EH (cell line): ENCODE measurements at regions not wholly inside any gene's neighbourhood (a gene's known extent, or its start where the extent isn't known, plus 50 kb on each side); places are given as distances from the start of the nearest gene placed in this dataset.
"Not testable (repeated sequence)": the region's sequence is repeated elsewhere in the genome, so short reads cannot be mapped to it uniquely, and the experiment has no call there.

ENCODE experiments used
- DNase-seq: peaks from one replicate; pipeline ENCODE4 v3.0.0-alpha.2; 2015; ENCODE audit warnings: low read depth

DNA sequence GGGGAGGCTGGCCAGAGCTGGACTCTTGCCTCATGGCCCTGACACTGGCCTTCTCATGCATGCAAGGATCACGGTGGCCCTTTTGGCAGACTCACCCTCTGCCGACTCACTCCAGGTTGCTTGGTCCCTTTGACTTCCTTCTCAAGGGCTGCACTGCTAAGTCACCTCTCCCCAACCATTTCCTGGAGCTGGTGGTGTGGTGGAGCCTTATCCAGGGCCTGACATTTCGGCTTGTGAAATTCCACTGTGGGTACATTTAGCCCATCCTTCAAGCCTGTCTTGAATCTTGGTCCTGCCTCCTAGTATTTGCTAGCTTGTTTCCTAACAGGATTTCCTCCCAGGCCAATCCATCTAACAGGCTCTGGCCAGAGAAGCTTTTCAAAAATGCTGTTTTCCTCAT lies 52.6 kb upstream of the JUN start:
- no peak for DNase-seq

DNA sequence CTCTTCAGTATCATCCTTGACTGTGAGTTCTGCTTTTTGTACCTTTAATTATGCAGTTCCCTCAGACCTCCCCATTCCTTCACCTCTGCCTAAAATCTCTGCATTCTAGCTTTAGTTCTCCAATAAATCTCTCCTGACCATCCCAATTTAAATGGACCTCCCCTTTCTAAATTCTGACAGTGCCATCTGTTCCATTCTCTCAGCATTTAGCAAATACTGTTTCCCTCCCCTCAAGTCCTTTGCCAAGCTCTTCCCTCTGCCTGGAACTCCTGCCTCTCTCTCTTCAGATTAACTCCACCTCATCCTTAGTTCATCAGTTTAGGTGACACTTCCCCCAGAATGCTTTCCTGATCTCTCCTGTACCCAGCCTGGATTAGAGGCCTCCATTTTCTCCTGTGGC lies 54.0 kb upstream of the JUN start:
- no peak for DNase-seq

- no peak for DNase-seq
These were observed 55.4 kb upstream of the JUN start for GRCh38 chr1:58839147-58839795.

DNA sequence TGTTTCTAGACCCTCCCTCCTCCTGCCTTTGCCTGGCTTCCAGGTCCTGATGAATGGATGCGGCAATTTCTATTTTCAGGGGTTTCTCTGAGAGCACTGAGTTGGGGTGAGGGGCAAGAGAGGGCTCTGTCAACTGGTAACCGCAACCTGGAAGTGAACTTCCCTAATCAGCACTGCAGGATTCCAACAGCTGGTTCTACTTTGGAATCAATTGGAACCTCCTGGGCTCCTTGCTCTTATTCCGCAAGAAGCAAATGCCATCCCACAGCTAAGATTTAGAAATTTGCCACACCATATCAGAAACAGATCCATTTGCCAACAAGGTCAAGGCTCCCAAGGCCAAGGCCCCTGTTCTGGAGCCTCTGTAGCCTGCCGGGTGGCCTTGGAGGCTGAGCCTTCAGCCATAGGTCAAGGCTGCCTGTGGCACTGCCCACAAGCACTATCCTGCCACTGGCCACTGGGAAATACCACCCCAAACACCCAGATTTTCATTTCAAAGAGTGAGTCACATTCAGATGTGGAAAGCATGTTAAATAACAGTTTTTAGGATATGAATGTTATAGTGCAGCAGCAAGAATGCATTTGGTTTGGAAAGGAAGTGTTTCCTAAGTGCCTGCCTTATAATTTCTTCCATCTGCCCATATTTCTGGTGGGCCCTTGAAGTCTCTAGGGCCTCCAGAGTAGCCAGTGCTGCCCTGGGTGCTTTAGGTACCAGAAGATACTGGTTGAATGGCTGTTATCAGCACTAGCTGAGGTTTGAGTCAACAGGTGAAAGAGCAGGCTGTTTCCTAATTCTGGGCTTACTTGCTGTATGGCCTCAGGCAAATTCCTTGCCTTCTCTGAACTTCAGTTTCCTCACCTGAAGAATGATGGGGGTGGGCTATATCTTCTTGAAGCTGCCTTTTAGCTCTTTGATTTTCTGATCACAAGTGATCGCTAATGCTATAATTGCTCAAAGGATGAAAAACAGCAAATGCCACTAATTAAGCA lies 56.3 kb upstream of the JUN start:
- peak; percentile 85 for DNase-seq

DNA sequence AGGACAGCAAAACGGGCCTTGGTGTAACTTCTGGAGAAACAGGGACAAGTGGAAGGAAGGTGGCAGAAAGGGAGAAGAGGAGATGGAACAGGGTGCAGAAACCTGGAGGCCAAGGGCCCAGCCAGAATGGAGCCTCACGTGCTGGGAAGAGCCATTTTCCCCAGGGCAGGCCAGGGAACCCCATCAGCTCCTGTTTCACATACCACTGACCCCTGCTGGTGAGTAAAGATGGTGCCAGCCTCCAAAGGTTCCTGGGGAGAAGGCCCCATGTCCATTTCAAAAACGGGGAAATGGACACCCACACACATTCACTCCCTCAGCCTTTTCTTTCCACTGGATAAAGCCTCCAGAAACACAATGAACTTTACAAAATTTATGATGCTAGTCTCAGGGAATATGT lies 57.6 kb upstream of the JUN start:
- no peak for DNase-seq

GRCh38 chr1:58842941-58843340 lies 59.1 kb upstream of the JUN start:
- no peak for DNase-seq

GRCh38 chr1:58844176-58844575 lies 60.3 kb upstream of the JUN start:
- peak; percentile 42 for DNase-seq

DNA sequence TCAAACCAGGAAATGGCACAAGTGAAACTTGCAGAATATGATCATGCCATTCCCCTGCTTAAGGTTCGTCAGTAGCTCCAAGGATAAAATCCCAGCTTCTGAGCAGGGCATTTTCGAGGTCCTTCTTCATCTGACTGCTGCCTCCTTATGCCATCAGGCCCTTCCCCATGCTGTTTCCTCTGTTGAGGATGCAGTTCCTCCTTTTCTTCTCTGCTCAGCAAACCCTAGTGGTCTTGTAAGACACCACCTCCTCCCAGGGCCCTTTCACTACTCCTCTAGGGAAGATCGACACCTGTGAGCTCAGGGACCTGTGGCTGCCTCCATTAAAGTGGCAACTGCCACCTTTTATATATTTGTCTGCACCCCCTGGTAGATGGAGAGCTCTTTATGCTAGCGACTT lies 62.1 kb upstream of the JUN start:
- DNase-seq = no peak

DNA sequence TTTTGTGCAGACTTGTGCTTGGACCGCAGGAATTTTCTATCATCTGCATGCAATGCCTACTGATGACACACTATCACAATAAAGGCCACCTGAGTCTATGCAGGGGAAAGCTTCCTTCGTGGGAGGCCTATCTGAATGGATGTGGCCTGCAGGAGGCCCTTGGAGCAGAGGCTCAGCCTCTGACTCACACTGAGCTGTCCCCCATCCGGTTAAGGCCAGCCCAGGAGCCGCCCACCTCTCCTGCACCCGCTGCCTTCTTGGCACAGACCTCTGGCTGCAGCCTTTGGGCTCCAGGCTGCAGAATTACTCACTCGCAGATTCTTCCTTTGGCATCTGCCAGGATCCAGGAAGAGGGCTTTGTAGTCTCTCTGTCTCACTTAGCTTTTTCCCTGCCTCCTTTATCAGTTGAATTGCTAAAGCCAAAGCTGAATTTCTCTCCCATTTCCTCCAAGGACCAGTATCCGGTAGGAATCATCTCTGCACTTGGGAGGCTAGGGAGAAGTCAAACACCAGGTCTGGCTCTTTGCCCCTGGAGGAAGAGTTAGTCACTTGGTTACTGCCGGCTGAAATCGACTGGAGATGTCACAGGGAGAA lies 65.1 kb upstream of the JUN start:
- peak; percentile 99 for DNase-seq

- DNase-seq = no peak
These were observed 65.7 kb upstream of the JUN start for GRCh38 chr1:58849551-58849950.

DNA sequence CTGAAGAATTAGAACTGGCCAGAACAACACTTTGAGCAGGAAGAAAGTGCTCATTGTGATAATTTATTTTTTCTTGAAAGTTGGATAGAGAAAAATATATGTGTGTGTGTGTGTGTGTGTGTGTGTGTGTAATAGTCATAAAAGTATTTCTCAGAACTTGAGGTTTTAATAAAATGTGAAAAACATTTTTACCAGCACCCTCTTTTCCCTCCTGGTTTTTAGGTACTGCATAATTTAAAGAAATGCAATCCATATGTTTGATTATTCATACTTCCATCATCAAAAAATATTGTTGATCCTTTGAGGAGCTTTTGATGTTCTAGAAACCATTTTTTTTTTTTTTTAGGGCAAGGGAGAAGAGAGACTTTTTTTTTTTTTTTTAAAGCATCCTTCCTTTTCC lies 66.8 kb upstream of the JUN start:
- DNase-seq = no peak

GRCh38 chr1:58852731-58853485 lies 69.1 kb upstream of the JUN start:
- DNase-seq = no peak

DNA sequence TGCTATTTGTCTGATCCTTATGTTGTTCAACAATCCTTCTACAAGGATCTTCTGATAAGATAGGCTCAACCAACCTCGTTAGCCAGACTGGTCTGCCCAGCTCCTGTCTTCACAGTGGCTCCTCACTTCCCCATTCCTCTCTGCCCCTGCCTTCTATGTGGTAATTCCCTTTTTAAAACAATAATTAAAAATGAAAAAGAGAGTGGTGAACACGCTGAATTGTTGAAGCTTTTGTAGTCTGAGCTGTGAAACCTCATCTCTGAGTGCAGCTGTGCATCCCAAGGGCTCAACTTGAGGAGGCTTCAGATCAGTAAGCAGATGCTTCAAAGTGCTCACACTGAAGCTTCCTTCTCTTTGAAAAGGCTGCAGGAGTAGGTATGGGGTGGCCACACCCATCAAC lies 70.7 kb upstream of the JUN start:
- peak; percentile 27 for DNase-seq

GRCh38 chr1:58855274-58856165 lies 71.7 kb upstream of the JUN start:
- no peak for DNase-seq

GRCh38 chr1:58856281-58856680 lies 72.4 kb upstream of the JUN start:
- DNase-seq = not testable (repeated sequence)

DNA sequence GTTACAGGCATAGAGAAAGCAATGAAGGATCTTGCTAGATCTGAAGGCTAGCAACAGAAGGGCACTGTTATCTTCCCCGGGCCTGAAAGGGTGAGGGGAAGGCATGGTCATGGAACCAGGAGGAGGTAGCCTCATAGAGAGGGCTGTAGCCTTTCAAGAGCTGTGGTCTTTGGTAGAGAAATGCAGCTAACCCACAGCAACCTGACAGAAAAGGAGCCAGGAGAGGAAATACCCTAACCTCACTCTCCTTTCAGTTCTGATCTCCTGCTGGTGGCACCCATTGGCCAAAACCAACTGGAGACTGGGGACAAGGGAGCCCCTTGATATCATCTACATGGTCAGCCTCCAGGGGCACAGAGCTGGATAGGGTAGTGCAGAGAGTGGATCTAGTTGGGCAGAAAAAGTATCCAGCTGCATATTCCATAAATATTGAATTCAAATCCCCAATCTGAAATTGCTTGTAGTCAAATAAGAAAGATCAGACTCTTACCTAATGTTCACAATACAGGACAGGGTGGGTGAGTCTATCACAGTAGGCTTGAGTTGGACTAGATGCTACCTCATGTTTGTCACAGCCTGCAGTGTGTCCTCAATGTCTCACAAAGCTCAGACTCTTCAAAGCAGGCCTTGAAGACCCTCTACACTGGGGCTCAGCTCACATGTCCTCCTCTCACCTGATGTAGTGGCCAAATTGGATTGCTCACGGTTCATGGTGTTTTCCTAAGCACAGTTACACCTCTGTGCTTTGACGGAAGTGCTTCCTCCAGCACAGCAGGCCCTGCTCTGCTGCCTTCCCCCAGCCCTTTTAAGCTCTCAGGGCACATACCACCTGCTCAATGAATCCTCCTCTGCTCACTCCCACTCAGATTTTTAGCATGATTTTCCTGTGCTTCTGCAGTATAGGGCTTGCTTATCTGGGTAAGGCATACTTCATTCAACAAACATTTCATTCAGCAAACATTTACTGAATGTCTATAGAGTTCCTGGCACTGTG lies 74.1 kb upstream of the JUN start:
- DNase-seq = no peak

DNA sequence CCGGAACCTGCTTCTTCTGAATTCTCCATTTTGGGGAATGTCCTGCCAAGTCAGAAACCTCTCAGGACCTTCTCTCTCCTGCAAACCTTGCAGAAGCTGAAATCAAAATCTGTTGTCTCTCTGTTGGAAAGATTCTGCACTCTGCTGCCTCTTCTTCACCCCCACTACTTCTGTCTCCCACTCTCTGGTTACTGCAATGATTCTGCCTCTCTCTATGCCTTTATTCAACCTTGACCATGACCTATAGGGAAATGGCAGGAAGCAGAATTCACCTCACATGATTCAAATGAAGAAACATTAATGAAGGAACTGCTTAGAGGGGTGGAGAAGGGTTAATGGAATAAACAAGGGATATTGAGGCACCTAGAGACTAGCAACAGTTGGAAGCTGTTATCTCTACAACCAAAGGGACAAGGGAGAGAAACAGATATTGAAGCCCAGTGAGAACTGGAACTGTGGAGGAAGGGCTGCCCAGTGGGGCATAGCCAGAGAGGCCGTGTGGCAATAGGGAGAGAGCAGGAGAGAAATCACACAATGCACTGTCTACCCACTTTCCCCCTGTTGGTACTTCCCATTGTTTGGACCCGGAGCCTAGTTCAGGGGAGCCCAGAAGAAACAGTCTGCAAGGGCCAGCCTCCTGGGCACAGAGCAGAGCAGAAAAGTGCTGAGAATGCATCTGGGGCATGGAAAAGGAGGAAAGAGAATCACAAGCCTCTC lies 76.1 kb upstream of the JUN start:
- DNase-seq = no peak

DNA sequence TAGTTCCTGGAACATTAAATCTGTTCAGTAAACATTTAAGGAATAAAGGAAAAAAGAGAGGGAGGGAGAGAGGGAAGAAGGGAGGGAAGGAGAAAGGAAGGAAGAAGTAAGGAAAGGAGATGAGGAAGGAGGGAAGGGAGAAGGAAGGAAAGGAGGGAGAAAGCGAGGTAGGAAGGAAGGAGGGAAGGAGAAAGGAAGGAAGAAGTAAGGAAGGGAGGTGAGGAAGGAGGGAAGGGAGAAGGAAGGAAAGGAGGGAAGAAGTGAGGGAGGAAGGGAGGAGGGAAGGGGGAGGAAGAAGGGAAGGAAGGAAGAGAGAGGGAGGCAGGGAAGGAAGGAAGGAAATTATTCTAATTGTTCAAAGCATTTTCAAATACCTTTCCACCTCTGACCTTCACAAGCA lies 77.2 kb upstream of the JUN start:
- no peak for DNase-seq

- peak; percentile 38 for DNase-seq
These were observed 77.7 kb upstream of the JUN start for GRCh38 chr1:58861506-58861905.
